ENCODE measurements at regions not wholly inside any gene's neighbourhood (a gene's known extent, or its start where the extent isn't known, plus 50 kb on each side); places are given as distances from the start of the nearest gene placed in this dataset.

GRCh38 chr2:66862885-66863650 is 428.1 kb downstream of the MEIS1 start:
- TF ChIP-seq CTCF (IDR thresholded peaks at IDR 0.05) (no peak), POLR2A (IDR thresholded peaks at IDR 0.05) (no peak)

All from esophagus squamous epithelium (tissue), 4 donors.